GM21825 (cell line): ENCODE measurements at regions not wholly inside any gene's neighbourhood (a gene's known extent, or its start where the extent isn't known, plus 50 kb on each side); places are given as distances from the start of the nearest gene placed in this dataset.
"Not testable (repeated sequence)": the region's sequence is repeated elsewhere in the genome, so short reads cannot be mapped to it uniquely, and the experiment has no call there.

Source experiments
- ATAC-seq: cut with Tn5 transposase; IDR thresholded peaks from one replicate; pipeline ENCODE4 v1.9.1; 2021; ENCODE audit warnings: mild to moderate bottlenecking, moderate library complexity; ENCODE audit not compliant: unreplicated experiment

GRCh38 chr3:161599697-161600096 is 103.1 kb downstream of the OTOL1 start:
- no peak for ATAC-seq

- ATAC-seq, result no peak
Observed at GRCh38 chr3:161600173-161600572, 103.6 kb downstream of the OTOL1 start.

GRCh38 chr3:161602475-161602874 is 105.9 kb downstream of the OTOL1 start:
- ATAC-seq, result no peak

DNA sequence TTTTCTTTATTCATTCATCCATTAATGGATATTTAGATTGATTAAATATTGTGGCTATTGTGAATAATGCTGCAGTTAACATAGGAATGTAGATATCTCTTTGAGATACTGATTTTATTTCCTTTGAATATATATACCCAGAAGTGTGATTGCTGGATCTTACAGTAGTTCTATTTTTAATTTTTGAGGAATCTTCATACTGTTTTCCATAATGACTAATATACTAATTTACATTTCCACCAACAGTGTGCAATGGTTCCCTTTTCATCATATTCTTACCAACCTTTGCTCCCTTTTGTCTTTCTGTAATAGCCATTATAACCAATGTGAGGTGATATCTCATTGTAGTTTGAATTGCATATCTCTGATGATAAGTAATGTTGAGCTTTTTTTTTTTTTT is 106.3 kb downstream of the OTOL1 start:
- no peak for ATAC-seq

DNA sequence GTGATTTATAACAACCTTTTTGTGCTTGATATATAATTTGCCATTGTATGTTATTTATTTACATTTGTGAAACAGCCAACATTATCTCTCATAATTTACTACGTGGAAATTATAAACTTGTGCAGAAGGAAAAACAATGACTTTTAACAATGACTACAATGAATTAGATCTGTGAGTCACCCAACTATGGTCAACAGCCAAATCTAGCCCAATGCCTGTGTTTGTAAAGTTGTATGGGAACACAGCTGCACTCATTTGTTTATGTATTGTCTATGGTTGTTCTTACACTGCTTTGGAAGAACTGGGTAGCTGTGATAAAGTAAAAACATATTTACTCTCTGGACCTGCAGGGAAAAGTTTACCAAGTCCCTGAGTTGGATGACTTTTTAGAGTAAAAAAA is 110.4 kb downstream of the OTOL1 start:
- no peak for ATAC-seq

- ATAC-seq, result no peak
Observed at GRCh38 chr3:161619351-161619750, 122.7 kb downstream of the OTOL1 start.

GRCh38 chr3:161630794-161631193 is 134.2 kb downstream of the OTOL1 start:
- no peak for ATAC-seq

- ATAC-seq, result no peak
Observed at GRCh38 chr3:161631536-161631935, 134.9 kb downstream of the OTOL1 start.

GRCh38 chr3:161637559-161637958 is 141.0 kb downstream of the OTOL1 start:
- ATAC-seq, result no peak

DNA sequence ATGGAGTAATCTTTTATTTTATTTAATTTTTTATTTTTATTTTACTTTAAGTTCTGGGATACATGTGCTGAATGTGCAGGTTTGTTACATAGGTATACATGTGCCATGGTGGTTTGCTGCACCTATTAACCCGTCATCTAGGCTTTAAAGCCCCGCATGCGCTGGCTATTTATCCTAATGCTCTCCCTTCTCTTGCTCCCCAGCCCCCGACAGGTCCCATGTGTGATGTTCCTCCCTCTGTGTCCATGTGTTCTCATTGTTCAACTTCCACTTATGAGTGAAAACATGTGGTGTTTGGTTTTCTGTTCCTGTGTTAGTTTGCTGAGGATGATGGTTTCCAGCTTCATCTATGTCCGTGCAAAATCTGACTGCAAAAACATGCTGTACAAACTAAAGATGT is 142.5 kb downstream of the OTOL1 start:
- not testable (repeated sequence) for ATAC-seq

GRCh38 chr3:161640181-161640580 is 143.6 kb downstream of the OTOL1 start:
- no peak for ATAC-seq

GRCh38 chr3:161641287-161641686 is 144.7 kb downstream of the OTOL1 start:
- no peak for ATAC-seq

- no peak for ATAC-seq
Observed at GRCh38 chr3:161644891-161645635, 148.5 kb downstream of the OTOL1 start.

DNA sequence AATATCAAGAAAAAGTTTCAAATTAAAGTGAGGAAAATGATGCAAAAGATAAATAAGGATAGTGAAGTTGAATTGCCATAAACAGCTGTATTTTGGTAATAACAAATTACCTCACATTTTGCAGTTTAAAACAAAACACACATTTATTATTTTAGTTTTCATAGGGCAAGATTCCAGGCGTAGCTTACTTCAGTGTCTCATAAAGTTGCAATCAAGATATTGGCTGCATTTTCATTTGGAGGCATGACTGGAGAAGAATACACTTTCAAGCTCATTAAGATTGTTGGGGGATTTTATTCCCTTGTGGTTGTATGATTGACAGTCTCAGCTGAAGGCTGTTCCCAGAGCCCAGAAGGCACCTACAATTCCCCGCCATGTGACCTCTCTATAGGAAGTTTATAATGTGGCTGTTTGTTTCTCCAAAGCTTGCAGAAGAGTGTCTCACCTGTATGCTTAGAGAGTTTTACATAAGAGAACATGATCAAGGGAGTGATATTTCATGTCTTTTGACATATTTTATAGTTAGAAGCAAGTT is 151.4 kb downstream of the OTOL1 start:
- no peak for ATAC-seq

DNA sequence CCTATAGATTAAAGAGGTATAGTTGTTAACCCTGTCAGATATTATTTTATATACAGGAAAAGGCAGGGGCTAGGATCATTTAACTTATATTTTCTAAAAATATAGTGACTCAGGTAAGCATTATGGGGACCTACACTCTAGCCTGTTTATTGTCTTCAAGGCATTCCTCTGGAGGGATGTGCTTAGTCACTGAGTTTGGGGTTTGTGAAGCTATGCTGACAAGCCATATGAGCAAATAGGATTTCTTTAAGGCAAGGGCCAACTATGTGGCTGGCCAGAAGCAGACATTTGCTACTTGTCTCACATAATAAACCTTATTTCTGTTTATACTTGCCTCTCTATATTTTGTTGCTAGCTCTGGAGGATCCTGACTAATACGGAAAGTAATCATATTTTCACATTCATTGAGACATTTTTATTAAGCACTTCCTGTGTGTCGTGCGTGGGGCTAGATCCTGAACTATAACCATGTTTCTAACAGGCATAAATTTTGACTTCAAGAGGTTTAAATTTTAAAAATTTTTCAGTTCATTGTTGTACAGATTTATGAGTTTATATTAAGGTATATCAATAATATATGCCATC is 153.4 kb downstream of the OTOL1 start:
- ATAC-seq, result no peak

- no peak for ATAC-seq
Observed at GRCh38 chr3:161657786-161658185, 161.2 kb downstream of the OTOL1 start.

DNA sequence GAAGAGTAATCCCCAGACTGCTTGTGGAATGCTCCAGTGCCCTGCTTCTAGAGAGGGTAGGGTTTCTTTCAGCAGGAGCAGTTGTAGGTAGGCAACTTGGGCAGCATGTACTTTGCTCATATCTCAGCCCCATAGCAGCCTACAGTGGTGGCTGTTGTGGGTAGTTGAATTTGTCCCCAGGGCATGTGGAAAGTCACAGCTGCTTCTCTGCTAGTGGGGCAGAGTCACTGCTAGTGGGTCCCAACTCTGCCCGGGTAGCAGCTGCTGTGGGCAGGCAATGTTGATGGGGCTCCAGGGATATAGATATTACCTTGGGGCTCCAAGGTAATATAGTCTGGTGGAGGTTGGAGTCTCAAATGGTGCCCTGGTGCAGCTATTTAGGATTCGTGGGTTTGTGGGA is 174.5 kb downstream of the OTOL1 start:
- no peak for ATAC-seq

DNA sequence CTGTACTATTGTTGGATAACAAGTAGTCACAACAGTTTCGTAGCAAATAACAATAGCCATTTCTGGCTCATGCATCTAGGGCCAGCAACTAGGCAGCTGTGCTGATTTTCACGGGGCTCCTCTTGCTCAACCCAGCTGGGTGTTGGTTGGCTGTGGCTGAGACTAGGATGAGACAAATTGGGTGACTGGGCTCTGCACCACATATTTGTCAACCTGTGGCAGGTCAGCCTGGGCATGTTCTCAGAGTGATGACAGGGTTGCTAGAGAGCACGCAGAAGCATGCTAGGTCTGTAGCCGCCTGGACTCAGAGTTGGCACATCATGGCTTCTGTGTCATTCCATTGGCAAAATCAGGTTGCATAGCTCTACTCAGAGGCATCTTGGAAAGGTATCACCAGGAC is 175.9 kb downstream of the OTOL1 start:
- no peak for ATAC-seq

DNA sequence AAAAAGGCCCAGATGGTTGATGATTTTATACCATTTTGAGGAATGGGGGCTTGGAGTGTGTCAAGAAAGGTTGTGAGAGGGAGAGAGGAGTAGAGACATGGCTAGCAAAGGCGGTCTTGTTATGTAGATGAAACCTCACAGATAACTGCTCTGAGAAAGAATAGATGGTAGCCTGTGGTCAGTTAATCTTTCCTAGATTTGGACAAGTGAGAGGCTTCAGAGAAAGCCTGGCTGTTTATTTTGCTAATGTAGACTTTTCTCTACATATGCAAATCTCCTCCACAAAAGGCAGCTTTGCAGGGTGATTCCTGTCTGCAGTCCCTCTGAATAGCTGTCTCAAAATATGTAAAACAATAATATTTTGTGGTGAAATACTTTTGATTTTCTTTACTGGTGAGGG is 177.3 kb downstream of the OTOL1 start:
- ATAC-seq, result no peak

- ATAC-seq, result no peak
Observed at GRCh38 chr3:161674402-161674801, 177.8 kb downstream of the OTOL1 start.

DNA sequence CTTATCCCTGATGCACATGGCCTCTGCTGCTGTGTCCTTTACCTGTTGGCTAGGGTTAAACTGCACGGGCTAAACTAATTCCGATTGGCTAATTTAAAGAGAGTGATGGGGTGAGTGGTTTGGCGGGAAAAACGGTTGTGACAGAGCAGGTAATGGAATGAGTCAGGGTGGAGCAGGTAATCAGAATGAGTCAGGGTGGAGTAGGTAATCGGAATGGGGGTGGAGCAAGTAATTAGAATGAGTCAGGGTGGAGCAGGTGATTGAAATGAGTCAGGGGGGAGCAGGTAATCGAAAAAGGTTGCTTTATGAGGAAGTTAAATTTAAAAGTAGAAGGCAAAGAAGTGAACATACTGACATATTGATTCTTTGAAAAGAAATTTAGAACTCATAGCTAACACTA is 185.2 kb downstream of the OTOL1 start:
- ATAC-seq, result not testable (repeated sequence)

DNA sequence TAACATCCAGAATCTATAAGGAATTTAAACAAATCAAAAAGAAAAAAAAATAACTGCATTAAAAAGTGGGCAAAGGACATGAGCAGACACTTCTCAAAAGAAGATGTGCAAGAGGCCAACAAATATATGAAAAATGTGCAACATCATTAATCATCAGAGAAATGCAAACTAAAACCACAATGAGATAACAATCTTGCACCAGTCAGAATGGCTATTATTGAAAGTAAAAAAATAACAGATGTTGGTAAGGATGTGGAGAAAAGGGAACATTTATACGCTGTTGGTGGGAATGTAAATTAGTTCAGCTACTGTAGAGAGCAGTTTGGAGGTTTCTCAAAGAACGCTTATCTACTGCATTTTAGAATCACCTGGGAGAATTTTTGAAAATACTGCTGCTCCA is 186.1 kb downstream of the OTOL1 start:
- no peak for ATAC-seq
